ENCODE measurements at regions not wholly inside any gene's neighbourhood (a gene's known extent, or its start where the extent isn't known, plus 50 kb on each side); places are given as distances from the start of the nearest gene placed in this dataset.

DNA sequence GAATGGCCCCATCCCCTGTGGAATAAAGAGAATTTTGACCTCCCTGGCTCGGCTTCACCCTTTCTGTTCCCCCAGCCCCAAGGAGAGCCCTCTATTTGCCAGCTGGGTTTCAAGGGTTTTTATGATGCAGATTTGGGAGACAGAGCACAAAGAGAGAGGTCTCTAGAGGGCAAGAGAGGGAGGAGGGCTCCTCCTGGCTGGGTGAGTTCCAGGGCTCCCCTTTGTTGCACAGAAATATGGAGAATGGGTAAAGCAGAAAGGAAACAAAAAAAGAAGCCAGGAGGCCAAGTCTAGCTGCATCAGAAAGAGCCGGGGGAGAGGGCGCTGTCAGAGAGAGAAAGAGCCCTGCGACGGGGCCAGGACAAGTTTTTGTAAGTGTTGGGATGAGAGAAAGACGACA, 319.6 kb upstream of the RTL1 start:
- Histone ChIP-seq H3K36me3 (ENCODE audit: control insufficient read depth, insufficient read depth, low read length) (no peaks in the 10 kb centered on the region), H3K9me3 (ENCODE audit: control insufficient read depth, insufficient read depth, low read depth, low read length) (no peaks in the 10 kb centered on the region), H3K4me1 (ENCODE audit: control insufficient read depth, insufficient read depth, low read length) (0 out of 2 replicates have a peak, but pooled peaks cover 2% of the 10 kb centered on the region), H3K27ac (ENCODE audit: low read length) (no peak overlapping the region), H3K27me3 (ENCODE audit: control insufficient read depth, insufficient read depth, low read length) (no peaks in the 10 kb centered on the region), H3K4me3 (ENCODE audit: low read depth in 2 of 2, low read length in 2 of 2) (no peak overlapping the region)
- ATAC-seq (no peak), DNase-seq (ENCODE audit: low read depth, low spot score) (no peak)
- intact Hi-C loops (cut with micrococcal nuclease; ENCODE audit: unreplicated experiment): no loop called here
- POLR2A ChIA-PET: no interaction called here
- in situ Hi-C loops (cut with HindIII; ENCODE audit: low pct_unique_long_range_greater_than_20kb, low sequenced_read_pairs): no loop called here
- no peak for TF ChIP-seq SIN3A (IDR thresholded peaks at IDR 0.05; ENCODE audit: borderline replicate concordance, insufficient read depth, low read depth, low read length)
- TF ChIP-seq TCF7L2 (IDR thresholded peaks at IDR 0.05; ENCODE audit: low read depth, low read length): no peak
- TF ChIP-seq, protein P1, sequence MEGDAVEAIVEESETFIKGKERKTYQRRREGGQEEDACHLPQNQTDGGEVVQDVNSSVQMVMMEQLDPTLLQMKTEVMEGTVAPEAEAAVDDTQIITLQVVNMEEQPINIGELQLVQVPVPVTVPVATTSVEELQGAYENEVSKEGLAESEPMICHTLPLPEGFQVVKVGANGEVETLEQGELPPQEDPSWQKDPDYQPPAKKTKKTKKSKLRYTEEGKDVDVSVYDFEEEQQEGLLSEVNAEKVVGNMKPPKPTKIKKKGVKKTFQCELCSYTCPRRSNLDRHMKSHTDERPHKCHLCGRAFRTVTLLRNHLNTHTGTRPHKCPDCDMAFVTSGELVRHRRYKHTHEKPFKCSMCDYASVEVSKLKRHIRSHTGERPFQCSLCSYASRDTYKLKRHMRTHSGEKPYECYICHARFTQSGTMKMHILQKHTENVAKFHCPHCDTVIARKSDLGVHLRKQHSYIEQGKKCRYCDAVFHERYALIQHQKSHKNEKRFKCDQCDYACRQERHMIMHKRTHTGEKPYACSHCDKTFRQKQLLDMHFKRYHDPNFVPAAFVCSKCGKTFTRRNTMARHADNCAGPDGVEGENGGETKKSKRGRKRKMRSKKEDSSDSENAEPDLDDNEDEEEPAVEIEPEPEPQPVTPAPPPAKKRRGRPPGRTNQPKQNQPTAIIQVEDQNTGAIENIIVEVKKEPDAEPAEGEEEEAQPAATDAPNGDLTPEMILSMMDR (IDR thresholded peaks at IDR 0.05): no peak
- TF ChIP-seq POLR2AphosphoS5 (IDR thresholded peaks at IDR 0.05; ENCODE audit: low read depth, low read length): no peak
- TF ChIP-seq, protein P2, sequence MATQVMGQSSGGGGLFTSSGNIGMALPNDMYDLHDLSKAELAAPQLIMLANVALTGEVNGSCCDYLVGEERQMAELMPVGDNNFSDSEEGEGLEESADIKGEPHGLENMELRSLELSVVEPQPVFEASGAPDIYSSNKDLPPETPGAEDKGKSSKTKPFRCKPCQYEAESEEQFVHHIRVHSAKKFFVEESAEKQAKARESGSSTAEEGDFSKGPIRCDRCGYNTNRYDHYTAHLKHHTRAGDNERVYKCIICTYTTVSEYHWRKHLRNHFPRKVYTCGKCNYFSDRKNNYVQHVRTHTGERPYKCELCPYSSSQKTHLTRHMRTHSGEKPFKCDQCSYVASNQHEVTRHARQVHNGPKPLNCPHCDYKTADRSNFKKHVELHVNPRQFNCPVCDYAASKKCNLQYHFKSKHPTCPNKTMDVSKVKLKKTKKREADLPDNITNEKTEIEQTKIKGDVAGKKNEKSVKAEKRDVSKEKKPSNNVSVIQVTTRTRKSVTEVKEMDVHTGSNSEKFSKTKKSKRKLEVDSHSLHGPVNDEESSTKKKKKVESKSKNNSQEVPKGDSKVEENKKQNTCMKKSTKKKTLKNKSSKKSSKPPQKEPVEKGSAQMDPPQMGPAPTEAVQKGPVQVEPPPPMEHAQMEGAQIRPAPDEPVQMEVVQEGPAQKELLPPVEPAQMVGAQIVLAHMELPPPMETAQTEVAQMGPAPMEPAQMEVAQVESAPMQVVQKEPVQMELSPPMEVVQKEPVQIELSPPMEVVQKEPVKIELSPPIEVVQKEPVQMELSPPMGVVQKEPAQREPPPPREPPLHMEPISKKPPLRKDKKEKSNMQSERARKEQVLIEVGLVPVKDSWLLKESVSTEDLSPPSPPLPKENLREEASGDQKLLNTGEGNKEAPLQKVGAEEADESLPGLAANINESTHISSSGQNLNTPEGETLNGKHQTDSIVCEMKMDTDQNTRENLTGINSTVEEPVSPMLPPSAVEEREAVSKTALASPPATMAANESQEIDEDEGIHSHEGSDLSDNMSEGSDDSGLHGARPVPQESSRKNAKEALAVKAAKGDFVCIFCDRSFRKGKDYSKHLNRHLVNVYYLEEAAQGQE (IDR thresholded peaks at IDR 0.05; ENCODE audit: insufficient read depth in 1 of 2, low read depth in 2 of 2, low read length in 1 of 2): no peak
- CTCF ChIA-PET: no interaction called here
- no TSS peak for BruUV-seq (replicated peaks)

DNA sequence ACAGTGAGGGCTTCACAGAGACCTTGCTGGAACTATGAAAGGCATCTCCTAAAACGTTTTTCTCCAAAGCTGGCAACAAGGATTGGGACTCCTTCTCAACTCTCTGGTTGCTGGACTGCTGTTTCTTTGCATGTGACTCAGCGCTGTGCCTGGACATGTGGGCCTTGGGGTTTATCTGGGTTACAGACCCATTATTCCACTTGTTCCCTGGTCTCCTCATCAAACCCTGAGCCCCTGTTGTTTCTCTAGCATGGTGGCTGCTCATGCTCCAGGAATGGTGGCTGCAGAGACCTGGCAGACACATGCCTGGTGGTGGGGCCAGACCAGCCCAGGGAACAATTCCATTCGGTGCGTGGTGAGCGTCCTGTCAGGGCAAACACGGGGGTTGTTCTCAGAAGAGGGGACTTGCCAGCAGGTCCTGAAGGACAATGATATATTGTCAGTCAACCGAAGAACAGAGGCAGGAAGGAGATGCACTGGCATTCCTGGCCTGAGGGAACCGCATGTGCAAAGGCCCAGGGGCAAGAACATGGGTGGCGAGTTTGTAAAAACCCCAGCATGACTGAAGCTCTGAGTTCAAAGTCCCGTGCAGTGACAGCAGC, 320.1 kb upstream of the RTL1 start:
- ChIA-PET CTCF (no interaction called here), POLR2A (no interaction called here)
- in situ Hi-C loops (cut with HindIII; ENCODE audit: low pct_unique_long_range_greater_than_20kb, low sequenced_read_pairs) (no loop called here), intact Hi-C loops (cut with micrococcal nuclease; ENCODE audit: unreplicated experiment) (no loop called here)
- H3K4me1 ChIP-seq (ENCODE audit: control insufficient read depth, insufficient read depth, low read length): 0 out of 2 replicates have a peak, but pooled peaks cover 2% of the 10 kb centered on the region
- TF ChIP-seq SIN3A (IDR thresholded peaks at IDR 0.05; ENCODE audit: borderline replicate concordance, insufficient read depth, low read depth, low read length) (no peak), POLR2AphosphoS5 (IDR thresholded peaks at IDR 0.05; ENCODE audit: low read depth, low read length) (no peak), TCF7L2 (IDR thresholded peaks at IDR 0.05; ENCODE audit: low read depth, low read length) (no peak)
- TF ChIP-seq, protein P1 (IDR thresholded peaks at IDR 0.05): no peak
- TF ChIP-seq, protein P2 (IDR thresholded peaks at IDR 0.05; ENCODE audit: insufficient read depth in 1 of 2, low read depth in 2 of 2, low read length in 1 of 2): no peak
- no peaks in the 10 kb centered on the region for H3K27me3 ChIP-seq (ENCODE audit: control insufficient read depth, insufficient read depth, low read length)
- H3K4me3 ChIP-seq (ENCODE audit: low read depth in 2 of 2, low read length in 2 of 2): no peak overlapping the region
- no peaks in the 10 kb centered on the region for H3K36me3 ChIP-seq (ENCODE audit: control insufficient read depth, insufficient read depth, low read length)
- ATAC-seq: no peak
- no peaks in the 10 kb centered on the region for H3K9me3 ChIP-seq (ENCODE audit: control insufficient read depth, insufficient read depth, low read depth, low read length)
- DNase-seq (ENCODE audit: low read depth, low spot score): no peak
- H3K27ac ChIP-seq (ENCODE audit: low read length): no peak overlapping the region
- no TSS peak for BruUV-seq (replicated peaks)

Data from Panc1 (cell line).